Transverse colon (tissue), 4 donors: ENCODE measurements at regions not wholly inside any gene's neighbourhood (a gene's known extent, or its start where the extent isn't known, plus 50 kb on each side); places are given as distances from the start of the nearest gene placed in this dataset.

Source experiments
- DNase-seq: peaks from one replicate; pipeline ENCODE4 v3.0.0-alpha.2; 2019
- H3K27ac ChIP-seq, 4 donors: fragments of 200-600 bp; sonication (generic); 2 replicates each; pipeline ENCODE4 v1.5.1; 2016 to 2018; ENCODE audit warnings: inconsistent platforms in 4 of 4
- H3K27me3 ChIP-seq: fragments of 200-600 bp; sonication (generic); 2 replicates; pipeline ENCODE4 v1.5.1; 2017; ENCODE audit warnings: inconsistent platforms
- H3K36me3 ChIP-seq, 4 donors: fragments of 200-600 bp; sonication (generic); 2 replicates each; pipeline ENCODE4 v1.5.1; 2017 to 2019; ENCODE audit warnings: inconsistent platforms in 4 of 4
- H3K4me1 ChIP-seq, 4 donors: fragments of 200-600 bp; sonication (generic); 2 replicates each; pipeline ENCODE4 v1.5.1; 2017 to 2020; ENCODE audit warnings: inconsistent platforms in 4 of 4
- H3K4me3 ChIP-seq, 4 donors: fragments of 200-600 bp; sonication (generic); 1 replicate in 1 of 4; 2 replicates in 3 of 4; pipeline versions ENCODE4 v1.5.1 to v1.6.1; 2017 to 2019; ENCODE audit warnings: inconsistent platforms in 4 of 4
- H3K9me3 ChIP-seq, 2 donors: fragments of 200-600 bp; sonication (generic); 2 replicates each; pipeline ENCODE4 v1.5.1; 2017 to 2019; ENCODE audit warnings: inconsistent platforms in 2 of 2
- CTCF ChIP-seq, 5 experiments: fragments of 200-600 bp in 3 of 5; fragments of 450-650 bp in 2 of 5; sonication (generic) in 3 of 5; IDR thresholded peaks; 1 replicate in 2 of 5; 2 replicates in 3 of 5; pipeline ENCODE4 v1.5.1; 2016 to 2017; ENCODE audit warnings: antibody characterized with exemption in 5 of 5, inconsistent platforms in 3 of 5, mild to moderate bottlenecking in 2 of 5, moderate library complexity in 1 of 5
- EP300 ChIP-seq: sonication (generic); formaldehyde crosslinking; IDR thresholded peaks from one replicate; pipeline ENCODE4 v1.6.1; 2017; ENCODE audit warnings: antibody characterized with exemption, low read depth
- POLR2A ChIP-seq: fragments of 450-650 bp; IDR thresholded peaks from one replicate; pipeline ENCODE4 v1.6.1; 2016; ENCODE audit warnings: antibody characterized with exemption, mild to moderate bottlenecking, moderate library complexity
- POLR2AphosphoS5 ChIP-seq, 3 donors: sonication (generic); formaldehyde crosslinking; IDR thresholded peaks; one replicate each; pipeline ENCODE4 v1.6.1; 2016; ENCODE audit warnings: antibody characterized with exemption in 3 of 3
- WGBS, 2 donors: methylation state at CpG; one replicate each; pipeline ENCODE4 v1.1.5; 2018; ENCODE audit warnings: low coverage in 1 of 2; 5-methylcytosine and 5-hydroxymethylcytosine counted together
- in situ Hi-C, 4 donors: fragments of 200-750 bp; cut with MboI; loops; one replicate each; pipeline versions ENCODE4 v1.15.0 to v1.15.1; 2017; ENCODE audit warnings: low sequenced_read_pairs in 3 of 4, low pct_ligation_motif_present in 1 of 4, low pct_unique_long_range_greater_than_20kb in 1 of 4
- intact Hi-C: fragments of 100-400 bp; cut with DNase I; formaldehyde crosslinking; loops from one replicate; pipeline ENCODE4 v1.15.1; 2023; ENCODE audit warnings: low total_unique reads

GRCh38 chr2:228828397-228828796 lies 442.7 kb downstream of the PID1 start:
- in situ Hi-C loops = no loop called here
- intact Hi-C loops = no loop called here
- Histone ChIP-seq H3K27me3 (no peaks in the 10 kb centered on the region), H3K36me3 (no peaks in the 10 kb centered on the region), H3K9me3 (no peaks in the 10 kb centered on the region), H3K27ac (no peak overlapping the region), H3K4me3 (no peak overlapping the region), H3K4me1 (no peaks in the 10 kb centered on the region)
- TF ChIP-seq POLR2A (no peak), EP300 (no peak), CTCF (IDR thresholded peaks at IDR 0.05) (no peak), POLR2AphosphoS5 (IDR thresholded peaks at IDR 0.05) (no peak)
- DNase-seq = no peak
- 78% methylated on average over 2 of the region's 2 CpGs; no CpG with 5 or more reads in 1 of the 2 donors for WGBS, 2 donors

- no peak for DNase-seq
- intact Hi-C loops = no loop called here
- no peaks in the 10 kb centered on the region for H3K4me1 ChIP-seq
- in situ Hi-C loops = no loop called here
- H3K4me3 ChIP-seq = no peak overlapping the region
- TF ChIP-seq POLR2A (no peak), EP300 (no peak), POLR2AphosphoS5 (IDR thresholded peaks at IDR 0.05) (no peak), CTCF (IDR thresholded peaks at IDR 0.05) (no peak)
- 41 to 60% methylated on average over 3 to 4 of the region's 4 CpGs for WGBS, 2 donors
- no peaks in the 10 kb centered on the region for H3K9me3 ChIP-seq
- H3K27ac ChIP-seq = no peak overlapping the region
- no peaks in the 10 kb centered on the region for H3K36me3 ChIP-seq
- no peaks in the 10 kb centered on the region for H3K27me3 ChIP-seq
Measured at GRCh38 chr2:228827056-228827700, 443.9 kb downstream of the PID1 start.

GRCh38 chr2:228819701-228820100 lies 451.4 kb downstream of the PID1 start:
- WGBS, 2 donors = 50 to 61% methylated on average over 2 to 3 of the region's 3 CpGs
- no peak overlapping the region for H3K27ac ChIP-seq
- no peak for TF ChIP-seq POLR2AphosphoS5 (IDR thresholded peaks at IDR 0.05)
- TF ChIP-seq EP300 = no peak
- no peak for TF ChIP-seq CTCF (IDR thresholded peaks at IDR 0.05)
- TF ChIP-seq POLR2A = no peak
- H3K4me3 ChIP-seq = no peak overlapping the region
- no peak for DNase-seq
- no peaks in the 10 kb centered on the region for H3K9me3 ChIP-seq
- H3K36me3 ChIP-seq = no peaks in the 10 kb centered on the region
- H3K27me3 ChIP-seq = no peaks in the 10 kb centered on the region
- in situ Hi-C loops (no loop called here), intact Hi-C loops (no loop called here)
- H3K4me1 ChIP-seq = no peaks in the 10 kb centered on the region

GRCh38 chr2:228802181-228803071 lies 468.7 kb downstream of the PID1 start:
- 81% methylated on average over 5 of the region's 5 CpGs for WGBS, 2 donors
- H3K27me3 ChIP-seq = no peaks in the 10 kb centered on the region
- no peak for DNase-seq
- no peaks in the 10 kb centered on the region for H3K36me3 ChIP-seq
- no peaks in the 10 kb centered on the region for H3K9me3 ChIP-seq
- intact Hi-C loops (no loop called here), in situ Hi-C loops (no loop called here)
- H3K4me3 ChIP-seq = no peak overlapping the region
- H3K4me1 ChIP-seq = no peaks in the 10 kb centered on the region
- no peak for TF ChIP-seq EP300
- TF ChIP-seq POLR2AphosphoS5 (IDR thresholded peaks at IDR 0.05) = no peak
- TF ChIP-seq CTCF (IDR thresholded peaks at IDR 0.05) = no peak
- no peak for TF ChIP-seq POLR2A
- H3K27ac ChIP-seq = no peak overlapping the region
